Liver (tissue), 3 donors: ENCODE measurements at regions not wholly inside any gene's neighbourhood (a gene's known extent, or its start where the extent isn't known, plus 50 kb on each side); places are given as distances from the start of the nearest gene placed in this dataset.

Experiments
- ATF3 ChIP-seq: IDR thresholded peaks from 2 replicates; pipeline ENCODE4 v1.6.1; 2016; ENCODE audit warnings: antibody characterized with exemption
- FOXA1 ChIP-seq: IDR thresholded peaks from 2 replicates; pipeline ENCODE4 v1.6.1; 2016; ENCODE audit warnings: antibody characterized with exemption
- RAD21 ChIP-seq, 2 donors: IDR thresholded peaks; 2 replicates each; pipeline ENCODE4 v1.6.1; 2016; ENCODE audit warnings: antibody characterized with exemption in 2 of 2, mild to moderate bottlenecking in 2 of 2
- REST ChIP-seq: IDR thresholded peaks from 2 replicates; pipeline ENCODE4 v1.6.1; 2016; ENCODE audit warnings: antibody characterized with exemption, mild to moderate bottlenecking
- SP1 ChIP-seq: IDR thresholded peaks from 2 replicates; pipeline ENCODE4 v1.6.1; 2018; ENCODE audit warnings: antibody characterized with exemption, mild to moderate bottlenecking
- TAF1 ChIP-seq: conservative IDR thresholded peaks from 2 replicates; pipeline ENCODE4 v1.6.1; 2016; ENCODE audit warnings: antibody characterized with exemption, mild to moderate bottlenecking
- TF ChIP-seq, protein P1 (sequence below): fragments of 150-350 bp; IDR thresholded peaks from 2 replicates; pipeline ENCODE4 v1.5.1; 2017; ENCODE audit warnings: improper control_type of control experiment, low read depth, low read length; ENCODE audit not compliant: missing input control
- TF ChIP-seq, protein P2 (sequence below): IDR thresholded peaks from 2 replicates; pipeline ENCODE4 v1.6.1; 2016; ENCODE audit warnings: antibody characterized with exemption
- donor health status: healthy.
- donor health status: healthy.

- TF ChIP-seq, protein P1, sequence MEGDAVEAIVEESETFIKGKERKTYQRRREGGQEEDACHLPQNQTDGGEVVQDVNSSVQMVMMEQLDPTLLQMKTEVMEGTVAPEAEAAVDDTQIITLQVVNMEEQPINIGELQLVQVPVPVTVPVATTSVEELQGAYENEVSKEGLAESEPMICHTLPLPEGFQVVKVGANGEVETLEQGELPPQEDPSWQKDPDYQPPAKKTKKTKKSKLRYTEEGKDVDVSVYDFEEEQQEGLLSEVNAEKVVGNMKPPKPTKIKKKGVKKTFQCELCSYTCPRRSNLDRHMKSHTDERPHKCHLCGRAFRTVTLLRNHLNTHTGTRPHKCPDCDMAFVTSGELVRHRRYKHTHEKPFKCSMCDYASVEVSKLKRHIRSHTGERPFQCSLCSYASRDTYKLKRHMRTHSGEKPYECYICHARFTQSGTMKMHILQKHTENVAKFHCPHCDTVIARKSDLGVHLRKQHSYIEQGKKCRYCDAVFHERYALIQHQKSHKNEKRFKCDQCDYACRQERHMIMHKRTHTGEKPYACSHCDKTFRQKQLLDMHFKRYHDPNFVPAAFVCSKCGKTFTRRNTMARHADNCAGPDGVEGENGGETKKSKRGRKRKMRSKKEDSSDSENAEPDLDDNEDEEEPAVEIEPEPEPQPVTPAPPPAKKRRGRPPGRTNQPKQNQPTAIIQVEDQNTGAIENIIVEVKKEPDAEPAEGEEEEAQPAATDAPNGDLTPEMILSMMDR = no peak
- TF ChIP-seq FOXA1 (no peak), REST (no peak), SP1 (no peak), RAD21 (IDR thresholded peaks at IDR 0.05) (no peak), ATF3 (no peak), TAF1 (no peak)
- TF ChIP-seq, protein P2, sequence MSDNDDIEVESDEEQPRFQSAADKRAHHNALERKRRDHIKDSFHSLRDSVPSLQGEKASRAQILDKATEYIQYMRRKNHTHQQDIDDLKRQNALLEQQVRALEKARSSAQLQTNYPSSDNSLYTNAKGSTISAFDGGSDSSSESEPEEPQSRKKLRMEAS = no peak
Observed at GRCh38 chr2:180289627-180290026, 282.5 kb upstream of the CWC22 start.
